H1 (cell line): ENCODE measurements at regions not wholly inside any gene's neighbourhood (a gene's known extent, or its start where the extent isn't known, plus 50 kb on each side); places are given as distances from the start of the nearest gene placed in this dataset.

Experiments
- CTCF ChIA-PET: fragments of 300-600 bp; sonication (Branson Sonifier 250); formaldehyde crosslinking; loops from one replicate; lab custom pipeline; 2021; ENCODE audit not compliant: partially characterized antibody; lab: Charles Lee
- POLR2A ChIA-PET: fragments of 300-600 bp; sonication (Branson Sonifier 250); formaldehyde crosslinking; loops from one replicate; lab custom pipeline; 2021; ENCODE audit warnings: inconsistent platforms; ENCODE audit not compliant: partially characterized antibody; lab: Charles Lee
- DNase-seq, 2 experiments: peaks; one replicate each; pipeline versions ENCODE4 v3.0.0 to v3.0.0-alpha.2; 2010 to 2022; ENCODE audit warnings: low spot score in 2 of 2, low read depth in 1 of 2, mixed read lengths in 1 of 2
- FAIRE-seq: peaks from 2 replicates; lab custom pipeline; 2011; peaks lifted over from hg19 to GRCh38; lab: Jason Lieb, UNC
- H2AFZ ChIP-seq: 2 replicates; pipeline ENCODE4 v1.8.1; 2012; ENCODE audit warnings: low read length, inconsistent platforms
- H2AK5ac ChIP-seq: 2 replicates; pipeline ENCODE4 v1.6.1; 2013; ENCODE audit warnings: low read depth, low read length
- H2BK120ac ChIP-seq: replicated peaks from 2 replicates; pipeline ENCODE3; 2013; ENCODE audit warnings: low read depth, low read length, inconsistent platforms
- H2BK12ac ChIP-seq: 2 replicates; pipeline ENCODE4 v1.6.1; 2013; ENCODE audit warnings: low read depth, low read length
- H2BK15ac ChIP-seq: 2 replicates; pipeline ENCODE4 v1.6.1; 2013; ENCODE audit warnings: low read length
- H2BK20ac ChIP-seq: 2 replicates; pipeline ENCODE4 v1.6.1; 2013; ENCODE audit warnings: low read length
- H2BK5ac ChIP-seq: 2 replicates; pipeline ENCODE4 v1.6.1; 2013; ENCODE audit warnings: low read depth, low read length
- H3K14ac ChIP-seq: 2 replicates; pipeline ENCODE4 v1.6.1; 2013; ENCODE audit warnings: inconsistent platforms; ENCODE audit not compliant: insufficient read length
- H3K18ac ChIP-seq: 2 replicates; pipeline ENCODE4 v1.6.1; 2013; ENCODE audit warnings: low read length; ENCODE audit errors: extremely low read depth
- H3K23ac ChIP-seq: 2 replicates; pipeline ENCODE4 v1.6.1; 2013; ENCODE audit warnings: inconsistent platforms; ENCODE audit not compliant: insufficient read length
- H3K23me2 ChIP-seq: 2 replicates; pipeline ENCODE4 v1.6.1; 2013; ENCODE audit warnings: low read depth, low read length
- H3K27ac ChIP-seq: 2 replicates; pipeline ENCODE4 v1.6.1; 2011; ENCODE audit warnings: low read depth, low read length, inconsistent platforms
- H3K27me3 ChIP-seq, 4 experiments: replicated peaks in 1 of 4; 1 replicate in 1 of 4; 2 replicates in 3 of 4; pipeline versions ENCODE4 v1.6.1 to v1.8.1; 2011 to 2013; ENCODE audit warnings: low read length in 3 of 4, mild to moderate bottlenecking in 3 of 4, inconsistent platforms in 2 of 4, mixed read lengths in 2 of 4, moderate library complexity in 1 of 4; ENCODE audit not compliant: control insufficient read depth in 3 of 4, insufficient read depth in 3 of 4; ENCODE audit errors: extremely low read depth in 1 of 4
- H3K36me3 ChIP-seq, 4 experiments: 2 replicates each; pipeline versions ENCODE4 v1.6.1 to v1.8.1; 2011 to 2013; ENCODE audit warnings: mild to moderate bottlenecking in 4 of 4, low read length in 3 of 4, moderate library complexity in 2 of 4, control low read depth in 1 of 4, inconsistent platforms in 1 of 4; ENCODE audit not compliant: insufficient read depth in 4 of 4, control insufficient read depth in 2 of 4
- H3K4ac ChIP-seq: replicated peaks from 2 replicates; pipeline ENCODE3; 2013; ENCODE audit warnings: low read length, low read depth, mixed read lengths, inconsistent platforms; ENCODE audit not compliant: insufficient read length
- H3K4me1 ChIP-seq, 4 experiments: replicated peaks in 1 of 4; 1 replicate in 1 of 4; 2 replicates in 3 of 4; pipeline versions ENCODE4 v1.6.1 to v1.8.1; 2011 to 2013; ENCODE audit warnings: low read length in 3 of 4, inconsistent platforms in 2 of 4, mixed read lengths in 1 of 4; ENCODE audit not compliant: insufficient read depth in 4 of 4, control insufficient read depth in 3 of 4
- H3K4me2 ChIP-seq, 2 experiments: 2 replicates each; pipeline versions ENCODE4 v1.6.1 to v1.8.1; 2011 to 2013; ENCODE audit warnings: low read depth in 2 of 2, low read length in 2 of 2, control low read depth in 1 of 2, inconsistent platforms in 1 of 2, mild to moderate bottlenecking in 1 of 2; ENCODE audit not compliant: insufficient read depth in 1 of 2
- H3K4me3 ChIP-seq, 4 experiments: fragments of 200-600, 300-600 bp in 1 of 4; sonication (generic), shearing (Covaris generic), sonication (Bioruptor Twin) in 1 of 4; 2 replicates each; pipeline versions ENCODE4 v1.5.1 to v1.8.1; 2011 to 2016; ENCODE audit warnings: low read length in 4 of 4, low read depth in 3 of 4, control low read depth in 2 of 4, inconsistent platforms in 2 of 4, mild to moderate bottlenecking in 2 of 4, mixed read lengths in 1 of 4, moderate library complexity in 1 of 4; ENCODE audit not compliant: insufficient read depth in 2 of 4; ENCODE audit errors: extremely low read depth in 1 of 4
- H3K56ac ChIP-seq: replicated peaks from 2 replicates; pipeline ENCODE3; 2013; ENCODE audit warnings: low read depth, mild to moderate bottlenecking, mixed read lengths, low read length, inconsistent platforms; ENCODE audit not compliant: insufficient read length
- H3K79me1 ChIP-seq: 2 replicates; pipeline ENCODE4 v1.6.1; 2013; ENCODE audit warnings: low read depth, low read length, control low read depth
- H3K79me2 ChIP-seq, 2 experiments: 2 replicates each; pipeline versions ENCODE4 v1.6.1 to v1.8.1; 2012 to 2013; ENCODE audit warnings: low read length in 2 of 2, mild to moderate bottlenecking in 2 of 2, inconsistent platforms in 1 of 2; ENCODE audit not compliant: insufficient read depth in 2 of 2, control insufficient read depth in 1 of 2
- H3K9ac ChIP-seq, 4 experiments: replicated peaks in 1 of 4; 1 replicate in 1 of 4; 2 replicates in 3 of 4; pipeline versions ENCODE4 v1.6.1 to v1.8.1; 2011 to 2013; ENCODE audit warnings: low read depth in 3 of 4, low read length in 3 of 4, control low read depth in 2 of 4, mild to moderate bottlenecking in 2 of 4, moderate library complexity in 2 of 4, inconsistent platforms in 1 of 4; ENCODE audit errors: extremely low read depth in 1 of 4
- H3K9me3 ChIP-seq, 2 experiments: 2 replicates each; pipeline versions ENCODE4 v1.6.1 to v1.8.1; 2012 to 2013; ENCODE audit warnings: mild to moderate bottlenecking in 2 of 2, moderate library complexity in 2 of 2, control low read depth in 1 of 2, inconsistent platforms in 1 of 2, low read depth in 1 of 2, low read length in 1 of 2, mixed read lengths in 1 of 2; ENCODE audit not compliant: insufficient read depth in 2 of 2
- H4K20me1 ChIP-seq, 2 experiments: replicated peaks in 1 of 2; 2 replicates each; pipeline versions ENCODE3 to v1.8.1; 2011 to 2013; ENCODE audit warnings: inconsistent platforms in 2 of 2, low read length in 2 of 2, mild to moderate bottlenecking in 1 of 2; ENCODE audit not compliant: insufficient read depth in 2 of 2, control insufficient read depth in 1 of 2
- H4K5ac ChIP-seq: 2 replicates; pipeline ENCODE4 v1.6.1; 2013; ENCODE audit warnings: low read length, low read depth, mixed read lengths, inconsistent platforms; ENCODE audit not compliant: insufficient read length
- H4K8ac ChIP-seq: 2 replicates; pipeline ENCODE4 v1.8.0; 2013; ENCODE audit warnings: mild to moderate bottlenecking, moderate library complexity, low read length, inconsistent platforms; ENCODE audit not compliant: insufficient read depth; ENCODE audit errors: extremely low read depth
- H4K91ac ChIP-seq: replicated peaks from 2 replicates; pipeline ENCODE3; 2013; ENCODE audit warnings: low read length, mixed read lengths, inconsistent platforms; ENCODE audit not compliant: insufficient read length
- CTCF ChIP-seq, 3 experiments: IDR thresholded peaks; 1 replicate in 2 of 3; 2 replicates in 1 of 3; pipeline versions ENCODE4 v1.5.1 to v1.6.1; 2011; ENCODE audit warnings: low read length in 3 of 3, mild to moderate bottlenecking in 3 of 3, inconsistent platforms in 2 of 3, low read depth in 1 of 3, moderate library complexity in 1 of 3; ENCODE audit not compliant: insufficient read depth in 1 of 3; ENCODE audit errors: control extremely low read depth in 1 of 3
- HDAC6 ChIP-seq: IDR thresholded peaks from one replicate; pipeline ENCODE4 v1.7.1; 2012; ENCODE audit warnings: low read depth, mild to moderate bottlenecking, inconsistent platforms, low read length, moderate library complexity
- JUND ChIP-seq: IDR thresholded peaks from 2 replicates; pipeline ENCODE4 v1.6.1; 2011; ENCODE audit warnings: mild to moderate bottlenecking, improper control_type of control experiment, low read length
- MAFK ChIP-seq: IDR thresholded peaks from 2 replicates; pipeline ENCODE4 v1.6.1; 2012; ENCODE audit warnings: low read depth, mild to moderate bottlenecking, improper control_type of control experiment, low read length
- WGBS, 2 experiments: shearing (Covaris generic) in 1 of 2; methylation state at CpG; one replicate each; pipeline versions ENCODE4 v1.1.6 to v1.1.7; 2013 to 2015; ENCODE audit warnings: low lambda C conversion rate in 2 of 2, mixed read lengths in 2 of 2, inconsistent platforms in 1 of 2, low coverage in 1 of 2, missing lambda C conversion rate in 1 of 2; ENCODE audit not compliant: insufficient replicate concordance in 2 of 2, insufficient coverage in 1 of 2, insufficient read length in 1 of 2; ENCODE audit errors: extremely low coverage in 1 of 2, missing lambda C conversion rate in 1 of 2; 5-methylcytosine and 5-hydroxymethylcytosine counted together

- Histone ChIP-seq H2AFZ (no peak overlapping the region), H3K27me3 (no peaks in the 10 kb centered on the region), H4K91ac (no peak overlapping the region), H4K5ac (no peak overlapping the region), H3K79me1 (no peaks in the 10 kb centered on the region), H3K4ac (no peak overlapping the region), H3K4me1 (no peaks in the 10 kb centered on the region), H2BK15ac (no peak overlapping the region), H3K9me3 (no peaks in the 10 kb centered on the region), H3K27ac (no peak overlapping the region), H3K79me2 (no peaks in the 10 kb centered on the region), H2BK20ac (no peak overlapping the region), H3K4me3 (no peak overlapping the region), H2BK12ac (no peak overlapping the region), H3K14ac (no peak overlapping the region), H3K56ac (no peak overlapping the region), H4K20me1 (no peaks in the 10 kb centered on the region), H3K9ac (no peak overlapping the region), H4K8ac (no peak overlapping the region), H3K18ac (no peak overlapping the region), H3K23me2 (no peaks in the 10 kb centered on the region)
- 85% methylated on average over 2 of the region's 2 CpGs; no CpG with 5 or more reads in 1 of the 2 experiments for WGBS, 2 experiments
- no peak for DNase-seq
- POLR2A ChIA-PET, result no interaction called here
- no peak for TF ChIP-seq CTCF (IDR thresholded peaks at IDR 0.05; ENCODE audit: control extremely low read depth in 1 of 3, insufficient read depth in 1 of 3, low read depth in 1 of 3, low read length in 3 of 3)
- no peak for TF ChIP-seq JUND
- no peak for TF ChIP-seq MAFK
- TF ChIP-seq HDAC6, result no peak
- TF ChIP-seq, all 59 proteins: peak for 0
- no peak overlapping the region for H3K23ac ChIP-seq
- no peak overlapping the region for H2BK120ac ChIP-seq
- H3K36me3 ChIP-seq, result no peaks in the 10 kb centered on the region; a peak in 1 of 8 replicates
- no peak overlapping the region for H2AK5ac ChIP-seq
- H2BK5ac ChIP-seq, result no peak overlapping the region
- CTCF ChIA-PET, result no interaction called here
- FAIRE-seq, result no peak
- H3K4me2 ChIP-seq, result no peak overlapping the region
Measured at GRCh38 chr7:13702251-13702650, 287.2 kb downstream of the ETV1 start.
